Suprapubic skin (tissue), 4 donors: ENCODE measurements at regions not wholly inside any gene's neighbourhood (a gene's known extent, or its start where the extent isn't known, plus 50 kb on each side); places are given as distances from the start of the nearest gene placed in this dataset.
A peak's percentile ranks its signal among the peaks of the same experiment; 100 is the strongest.

Experiments
- DNase-seq, 2 donors: peaks; one replicate each; pipeline ENCODE4 v3.0.0-alpha.2; 2019; ENCODE audit warnings: low spot score in 2 of 2
- H3K27ac ChIP-seq: fragments of 200-600 bp; sonication (generic); one replicate; pipeline ENCODE4 v1.5.1; 2019
- H3K27me3 ChIP-seq: fragments of 200-600 bp; sonication (generic); one replicate; pipeline ENCODE4 v1.5.1; 2019
- H3K36me3 ChIP-seq: fragments of 200-600 bp; sonication (generic); one replicate; pipeline ENCODE4 v1.5.1; 2019
- H3K4me1 ChIP-seq: fragments of 200-600 bp; sonication (generic); one replicate; pipeline ENCODE4 v1.5.1; 2019
- H3K4me3 ChIP-seq: fragments of 200-600 bp; sonication (generic); one replicate; pipeline ENCODE4 v1.5.1; 2019; ENCODE audit warnings: mild to moderate bottlenecking
- H3K9me3 ChIP-seq: fragments of 200-600 bp; sonication (generic); one replicate; pipeline ENCODE4 v1.5.1; 2019
- CTCF ChIP-seq, 2 donors: fragments of 200-600 bp in 1 of 2; fragments of 450-650 bp in 1 of 2; sonication (generic) in 1 of 2; IDR thresholded peaks; one replicate each; pipeline ENCODE4 v1.5.1; 2016 to 2019; ENCODE audit warnings: antibody characterized with exemption in 2 of 2, mild to moderate bottlenecking in 1 of 2, moderate library complexity in 1 of 2
- EP300 ChIP-seq: sonication (generic); formaldehyde crosslinking; IDR thresholded peaks from one replicate; pipeline ENCODE4 v1.6.1; 2017; ENCODE audit warnings: antibody characterized with exemption
- POLR2A ChIP-seq, 2 donors: fragments of 450-650 bp; IDR thresholded peaks; one replicate each; pipeline ENCODE4 v1.6.1; 2017; ENCODE audit warnings: antibody characterized with exemption in 2 of 2, mild to moderate bottlenecking in 2 of 2, moderate library complexity in 2 of 2
- POLR2AphosphoS5 ChIP-seq, 3 donors: sonication (generic); formaldehyde crosslinking; IDR thresholded peaks; one replicate each; pipeline ENCODE4 v1.6.1; 2017; ENCODE audit warnings: antibody characterized with exemption in 3 of 3
- WGBS: methylation state at CpG from one replicate; pipeline ENCODE4 v1.1.5; 2018; 5-methylcytosine and 5-hydroxymethylcytosine counted together

DNA sequence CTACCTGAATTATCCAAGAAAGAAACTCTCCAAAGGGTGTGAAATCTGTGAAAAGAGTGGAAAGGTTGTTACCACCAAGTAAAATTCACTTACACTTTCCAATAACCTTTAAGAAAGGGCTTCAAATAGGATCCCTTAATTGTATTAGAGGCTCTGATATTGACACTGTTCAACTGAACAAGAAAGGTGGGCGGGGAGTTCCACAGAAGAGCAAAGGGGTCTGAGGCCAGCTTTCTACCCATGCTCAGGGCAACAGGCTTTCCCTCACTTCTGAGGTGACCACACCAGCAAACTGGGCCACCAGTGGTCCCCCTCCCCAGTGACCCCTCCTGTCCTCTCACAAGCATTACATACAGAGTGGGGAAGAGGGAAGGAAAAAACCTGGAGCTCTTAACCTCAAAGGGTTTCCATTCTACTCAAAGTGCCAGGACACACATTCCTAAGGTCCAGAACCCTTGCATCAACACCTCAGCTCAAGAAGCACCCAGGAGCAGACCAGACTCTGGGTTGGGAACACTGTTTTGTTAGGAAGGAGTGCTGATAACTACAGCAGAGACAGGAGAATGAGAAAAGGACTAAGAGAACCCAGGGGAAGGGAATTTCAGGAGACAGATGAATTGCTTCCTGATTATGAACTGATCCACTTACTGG, 71.6 kb upstream of the AKIP1 start:
- H3K27ac ChIP-seq = peak overlapping the region; percentile 19
- no peaks in the 10 kb centered on the region for H3K36me3 ChIP-seq
- TF ChIP-seq EP300 (no peak), POLR2A (IDR thresholded peaks at IDR 0.05) (no peak), POLR2AphosphoS5 (IDR thresholded peaks at IDR 0.05) (no peak), CTCF (IDR thresholded peaks at IDR 0.05) (no peak)
- 38% methylated on average over 1 of the region's 1 CpG for WGBS
- no peak for DNase-seq
- no peaks in the 10 kb centered on the region for H3K27me3 ChIP-seq
- no peak overlapping the region for H3K4me3 ChIP-seq
- peaks cover 21% of the 10 kb centered on the region for H3K4me1 ChIP-seq
- no peaks in the 10 kb centered on the region for H3K9me3 ChIP-seq

GRCh38 chr11:8839957-8840945, 70.7 kb upstream of the AKIP1 start:
- TF ChIP-seq POLR2A (IDR thresholded peaks at IDR 0.05) (no peak), POLR2AphosphoS5 (IDR thresholded peaks at IDR 0.05) (no peak), CTCF (IDR thresholded peaks at IDR 0.05) (no peak), EP300 (no peak)
- Histone ChIP-seq H3K9me3 (no peaks in the 10 kb centered on the region), H3K27me3 (no peaks in the 10 kb centered on the region), H3K4me1 (peaks cover 21% of the 10 kb centered on the region), H3K27ac (peak overlapping the region; percentile 22), H3K36me3 (no peaks in the 10 kb centered on the region), H3K4me3 (no peak overlapping the region)
- no peak for DNase-seq
- 51% methylated on average over 8 of the region's 8 CpGs for WGBS

- Histone ChIP-seq H3K27ac (no peak overlapping the region), H3K27me3 (no peaks in the 10 kb centered on the region), H3K36me3 (no peaks in the 10 kb centered on the region), H3K4me3 (no peak overlapping the region), H3K4me1 (peaks cover 21% of the 10 kb centered on the region), H3K9me3 (no peaks in the 10 kb centered on the region)
- 81% methylated on average over 7 of the region's 7 CpGs for WGBS
- TF ChIP-seq CTCF (IDR thresholded peaks at IDR 0.05) (no peak), POLR2A (IDR thresholded peaks at IDR 0.05) (no peak), POLR2AphosphoS5 (IDR thresholded peaks at IDR 0.05) (no peak), EP300 (no peak)
- no peak for DNase-seq
Observed at GRCh38 chr11:8841899-8842298, 69.1 kb upstream of the AKIP1 start.

DNA sequence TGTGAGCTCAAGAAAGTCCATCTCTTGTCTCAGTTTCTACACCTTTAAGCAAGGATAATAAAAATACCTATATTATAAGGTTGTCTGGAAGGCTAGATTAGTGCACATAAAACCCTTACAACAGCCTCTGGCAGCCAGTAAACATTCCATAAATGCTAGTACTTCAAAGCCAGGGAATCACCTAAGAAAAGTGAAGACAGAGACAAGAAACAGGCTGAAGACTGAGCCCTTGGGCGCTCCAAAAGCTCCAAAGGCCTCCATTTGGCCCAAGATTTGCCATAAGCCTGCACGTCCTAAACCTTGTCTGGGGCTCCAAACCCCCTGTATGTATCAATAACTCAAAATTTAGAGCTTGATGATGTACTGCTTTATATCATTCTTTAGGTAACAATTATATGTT, 52.2 kb upstream of the AKIP1 start:
- H3K27me3 ChIP-seq = no peaks in the 10 kb centered on the region
- 82% methylated on average over 2 of the region's 2 CpGs for WGBS
- H3K4me1 ChIP-seq = no peaks in the 10 kb centered on the region
- no peaks in the 10 kb centered on the region for H3K9me3 ChIP-seq
- no peak overlapping the region for H3K27ac ChIP-seq
- no peak overlapping the region for H3K4me3 ChIP-seq
- no peak for DNase-seq
- no peak for TF ChIP-seq POLR2A (IDR thresholded peaks at IDR 0.05)
- TF ChIP-seq POLR2AphosphoS5 (IDR thresholded peaks at IDR 0.05) = no peak
- no peak for TF ChIP-seq CTCF (IDR thresholded peaks at IDR 0.05)
- no peaks in the 10 kb centered on the region for H3K36me3 ChIP-seq
